ENCODE measurements at regions not wholly inside any gene's neighbourhood (a gene's known extent, or its start where the extent isn't known, plus 50 kb on each side); places are given as distances from the start of the nearest gene placed in this dataset.

DNA sequence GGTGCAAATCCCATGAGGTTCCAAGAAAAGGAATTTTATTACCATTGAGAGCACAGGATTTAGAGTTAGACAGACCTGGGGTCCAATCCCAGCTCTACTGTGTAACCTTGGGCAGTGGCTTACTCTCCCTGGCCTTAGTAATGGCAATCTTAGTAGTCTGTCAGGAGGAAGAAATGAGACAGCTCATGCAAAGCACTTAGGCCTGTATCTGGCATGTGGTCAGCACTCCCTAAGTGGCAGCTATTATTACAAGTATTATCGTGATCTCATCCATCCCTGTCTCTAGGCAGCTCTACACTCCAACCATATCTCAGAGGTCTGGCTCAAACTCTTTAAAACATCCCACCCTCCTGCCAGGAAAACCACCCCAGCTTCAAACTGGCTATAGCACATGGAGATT, 129.6 kb upstream of the NALF2 start:
- Histone ChIP-seq H3K23me2 (ENCODE audit: insufficient read length, low read depth, low read length, poor library complexity, severe bottlenecking) (no peaks in the 10 kb centered on the region), H3K4me2 (ENCODE audit: insufficient read depth, insufficient read length, low read length) (no peak overlapping the region), H4K8ac (replicated peaks; ENCODE audit: insufficient read length, low read depth, low read length) (no peak overlapping the region), H3K23ac (ENCODE audit: insufficient read length, low read depth, low read length) (no peak overlapping the region), H2AFZ (ENCODE audit: low read length) (no peak overlapping the region), H3K4me1 (ENCODE audit: insufficient read depth, low read length) (no peaks in the 10 kb centered on the region), H3K27me3 (ENCODE audit: insufficient read depth, low read length) (no peaks in the 10 kb centered on the region), H2BK15ac (ENCODE audit: low read depth, low read length) (no peak overlapping the region), H3K9ac (ENCODE audit: extremely low read depth, insufficient read length, low read length) (no peak overlapping the region), H4K91ac (ENCODE audit: insufficient read length, low read depth, low read length) (no peak overlapping the region), H3K4ac (ENCODE audit: low read depth, low read length) (no peak overlapping the region), H2BK5ac (ENCODE audit: insufficient read length, low read length) (no peak overlapping the region), H3K27ac (ENCODE audit: insufficient read length, low read depth, low read length) (no peak overlapping the region), H3K14ac (ENCODE audit: insufficient read depth, low read length) (no peak overlapping the region), H2BK120ac (ENCODE audit: low read depth, low read length, poor library complexity, severe bottlenecking) (no peak overlapping the region), H3K18ac (ENCODE audit: insufficient read length, low read depth, low read length) (no peak overlapping the region), H2BK12ac (ENCODE audit: insufficient read length, low read depth, low read length) (no peak overlapping the region), H4K20me1 (ENCODE audit: control insufficient read depth, insufficient read depth, insufficient read length) (no peaks in the 10 kb centered on the region), H3K79me1 (ENCODE audit: insufficient read depth, low read depth, low read length, poor library complexity, severe bottlenecking) (no peaks in the 10 kb centered on the region), H4K5ac (ENCODE audit: insufficient read length, low read depth, low read length) (no peak overlapping the region), H3K9me3 (ENCODE audit: control insufficient read depth, low read depth, low read length) (no peaks in the 10 kb centered on the region), H2BK20ac (ENCODE audit: low read depth, low read length, poor library complexity, severe bottlenecking) (no peak overlapping the region), H3K56ac (ENCODE audit: insufficient read length, low read depth, low read length) (no peak overlapping the region), H3K79me2 (ENCODE audit: insufficient read depth, low read length) (no peaks in the 10 kb centered on the region), H3T11ph (ENCODE audit: low read length) (no peak overlapping the region), H2AK5ac (ENCODE audit: insufficient read length, low read length) (no peak overlapping the region)
- Mint-ChIP-seq H3K9me3 (peaks cover 74 to 85% of the 10 kb centered on the region in 2 experiments), H3K4me3 (no peak overlapping the region), H3K27ac (no peak overlapping the region), H3K4me1 (0 out of 4 replicates have a peak, but pooled peaks cover 0 to 2% of the 10 kb centered on the region in 2 experiments), H3K27me3 (ENCODE audit: low read depth) (peaks cover 41% of the 10 kb centered on the region), H3K36me3 (ENCODE audit: insufficient read depth in 1 of 3, low read depth in 3 of 3) (peaks cover 0 to 3% (median 0%) of the 10 kb centered on the region in 3 experiments; a peak in 2 of 7 replicates)
- no CpG with 5 or more reads among the region's 1 CpG for WGBS (ENCODE audit: extremely low coverage, insufficient read length, low lambda C conversion rate)
- no peak for DNase-seq
- TF ChIP-seq, protein P1, sequence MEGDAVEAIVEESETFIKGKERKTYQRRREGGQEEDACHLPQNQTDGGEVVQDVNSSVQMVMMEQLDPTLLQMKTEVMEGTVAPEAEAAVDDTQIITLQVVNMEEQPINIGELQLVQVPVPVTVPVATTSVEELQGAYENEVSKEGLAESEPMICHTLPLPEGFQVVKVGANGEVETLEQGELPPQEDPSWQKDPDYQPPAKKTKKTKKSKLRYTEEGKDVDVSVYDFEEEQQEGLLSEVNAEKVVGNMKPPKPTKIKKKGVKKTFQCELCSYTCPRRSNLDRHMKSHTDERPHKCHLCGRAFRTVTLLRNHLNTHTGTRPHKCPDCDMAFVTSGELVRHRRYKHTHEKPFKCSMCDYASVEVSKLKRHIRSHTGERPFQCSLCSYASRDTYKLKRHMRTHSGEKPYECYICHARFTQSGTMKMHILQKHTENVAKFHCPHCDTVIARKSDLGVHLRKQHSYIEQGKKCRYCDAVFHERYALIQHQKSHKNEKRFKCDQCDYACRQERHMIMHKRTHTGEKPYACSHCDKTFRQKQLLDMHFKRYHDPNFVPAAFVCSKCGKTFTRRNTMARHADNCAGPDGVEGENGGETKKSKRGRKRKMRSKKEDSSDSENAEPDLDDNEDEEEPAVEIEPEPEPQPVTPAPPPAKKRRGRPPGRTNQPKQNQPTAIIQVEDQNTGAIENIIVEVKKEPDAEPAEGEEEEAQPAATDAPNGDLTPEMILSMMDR (conservative IDR thresholded peaks at IDR 0.05): no peak
